Ovary (tissue), 3 donors: ENCODE measurements at regions not wholly inside any gene's neighbourhood (a gene's known extent, or its start where the extent isn't known, plus 50 kb on each side); places are given as distances from the start of the nearest gene placed in this dataset.

ENCODE experiments used
- CTCF ChIP-seq, 3 donors: fragments of 450-650 bp in 2 of 3; fragments of 200-600 bp in 1 of 3; IDR thresholded peaks; one replicate each; pipeline versions ENCODE4 v1.5.1 to v1.8.0; 2016 to 2022; ENCODE audit warnings: antibody characterized with exemption in 3 of 3, mild to moderate bottlenecking in 1 of 3
- EP300 ChIP-seq: sonication (generic); formaldehyde crosslinking; IDR thresholded peaks from one replicate; pipeline ENCODE4 v1.6.1; 2017; ENCODE audit warnings: antibody characterized with exemption
- POLR2A ChIP-seq: fragments of 450-650 bp; IDR thresholded peaks from one replicate; pipeline ENCODE4 v1.6.1; 2017; ENCODE audit warnings: antibody characterized with exemption, mild to moderate bottlenecking, moderate library complexity
- donor health status: DM: no; HTN: no; CAD: no.

GRCh38 chr20:22495789-22496188 is 88.6 kb downstream of the FOXA2 start:
- TF ChIP-seq POLR2A: no peak
- no peak for TF ChIP-seq CTCF (IDR thresholded peaks at IDR 0.05)
- TF ChIP-seq EP300: no peak
